IPS-NIHi7 (cell line): ENCODE measurements at regions not wholly inside any gene's neighbourhood (a gene's known extent, or its start where the extent isn't known, plus 50 kb on each side); places are given as distances from the start of the nearest gene placed in this dataset.
A peak's percentile ranks its signal among the peaks of the same experiment; 100 is the strongest.

ENCODE experiments used
- DNase-seq: peaks from one replicate; pipeline ENCODE4 v3.0.0; 2012; ENCODE audit warnings: mixed read lengths; ENCODE audit errors: extremely low spot score

GRCh38 chr16:86431540-86431939 lies 78.8 kb upstream of the FOXF1 start:
- peak; percentile 42 for DNase-seq

GRCh38 chr16:86432048-86432447 lies 78.3 kb upstream of the FOXF1 start:
- DNase-seq, result no peak

GRCh38 chr16:86432691-86433090 lies 77.6 kb upstream of the FOXF1 start:
- no peak for DNase-seq

GRCh38 chr16:86436466-86437185 lies 73.7 kb upstream of the FOXF1 start:
- no peak for DNase-seq

GRCh38 chr16:86437348-86437747 lies 73.0 kb upstream of the FOXF1 start:
- DNase-seq, result no peak

DNA sequence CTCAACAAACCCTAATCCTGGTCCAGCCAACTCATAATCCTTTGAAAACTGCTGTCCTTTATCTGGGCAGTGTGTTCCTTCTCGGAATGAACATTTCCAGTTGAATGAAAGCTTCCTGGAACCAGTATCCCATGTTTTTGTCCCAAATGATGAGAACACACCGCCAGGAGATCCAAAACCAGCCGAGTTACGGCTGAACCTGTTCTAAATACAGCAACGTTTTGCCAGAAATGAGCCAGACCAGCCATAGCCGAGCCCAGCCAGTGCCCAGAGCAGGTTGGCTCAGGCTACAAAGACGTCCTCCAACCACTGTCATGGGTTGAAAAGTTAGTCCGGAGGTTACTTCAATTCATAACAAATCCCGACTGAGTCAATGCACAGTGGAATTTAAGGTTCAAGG lies 67.6 kb upstream of the FOXF1 start:
- DNase-seq, result no peak

DNA sequence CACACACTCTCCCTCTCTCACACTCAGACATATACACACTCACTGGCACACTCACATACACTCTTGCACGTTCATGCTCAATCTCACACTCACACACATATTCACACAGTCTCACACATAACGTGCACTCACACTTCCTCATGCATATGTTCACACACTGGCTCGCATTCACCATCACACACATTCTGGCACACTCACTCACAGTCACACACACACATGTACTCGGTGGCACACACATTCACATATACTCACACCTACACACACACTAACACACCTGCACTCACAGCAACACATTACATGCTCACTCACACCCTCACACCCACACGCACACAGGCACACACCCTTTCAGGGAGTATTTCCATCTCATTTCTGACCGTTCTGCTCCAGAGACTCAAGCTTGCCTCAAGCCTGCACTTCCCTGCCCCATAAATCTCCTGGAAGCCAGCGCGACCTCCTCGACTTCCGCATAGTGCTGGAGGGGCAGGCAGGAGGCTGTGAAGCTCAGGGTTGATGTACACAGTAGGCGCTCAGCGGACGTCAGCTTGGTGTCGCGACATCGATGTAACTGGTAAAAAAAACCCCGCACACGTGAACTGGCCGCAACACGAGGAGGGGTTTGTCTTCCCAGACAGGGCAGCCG lies 66.7 kb upstream of the FOXF1 start:
- no peak for DNase-seq

GRCh38 chr16:86444261-86444660 lies 66.1 kb upstream of the FOXF1 start:
- DNase-seq, result no peak

DNA sequence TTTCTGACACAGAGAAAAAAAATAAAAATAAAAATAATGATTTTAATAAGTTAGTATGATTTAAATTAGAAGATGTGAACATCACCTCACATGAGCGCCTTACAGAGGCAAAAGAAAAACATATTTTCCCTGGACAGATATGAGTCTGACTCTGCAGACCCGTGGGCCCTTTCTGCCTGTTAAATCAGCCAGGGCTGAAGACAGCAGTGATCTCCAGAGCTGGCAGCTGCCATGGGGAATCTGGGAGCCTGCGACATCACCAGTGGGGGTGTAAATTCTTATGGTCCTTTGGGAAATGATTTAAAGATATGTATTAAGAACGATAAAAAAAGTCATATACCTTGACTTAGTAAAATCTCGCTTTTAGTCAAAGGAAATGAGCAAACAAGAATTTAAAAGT lies 65.7 kb upstream of the FOXF1 start:
- no peak for DNase-seq

- no peak for DNase-seq
Observed at GRCh38 chr16:86446279-86446678, 64.0 kb upstream of the FOXF1 start.

DNA sequence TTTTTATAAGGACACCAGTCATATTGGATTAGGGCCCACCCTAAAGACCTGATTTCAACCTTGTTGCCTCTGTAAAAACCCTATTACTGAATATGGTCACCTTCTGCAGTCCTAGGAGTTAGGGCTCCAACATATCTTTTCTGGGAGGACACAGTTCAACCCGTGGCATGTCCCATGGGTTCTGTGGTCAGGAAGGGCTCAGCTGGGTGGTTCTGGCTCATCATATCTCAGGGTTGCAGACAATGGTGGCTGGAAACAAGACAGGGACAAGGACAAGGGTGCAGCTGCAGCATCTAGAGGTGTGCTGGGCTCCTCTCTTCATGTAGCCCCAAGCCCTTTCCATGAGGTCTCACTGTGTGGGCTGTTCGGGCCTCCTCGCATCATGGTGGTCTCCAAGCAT lies 63.1 kb upstream of the FOXF1 start:
- DNase-seq, result no peak

- DNase-seq, result no peak
Observed at GRCh38 chr16:86448306-86448890, 61.9 kb upstream of the FOXF1 start.

DNA sequence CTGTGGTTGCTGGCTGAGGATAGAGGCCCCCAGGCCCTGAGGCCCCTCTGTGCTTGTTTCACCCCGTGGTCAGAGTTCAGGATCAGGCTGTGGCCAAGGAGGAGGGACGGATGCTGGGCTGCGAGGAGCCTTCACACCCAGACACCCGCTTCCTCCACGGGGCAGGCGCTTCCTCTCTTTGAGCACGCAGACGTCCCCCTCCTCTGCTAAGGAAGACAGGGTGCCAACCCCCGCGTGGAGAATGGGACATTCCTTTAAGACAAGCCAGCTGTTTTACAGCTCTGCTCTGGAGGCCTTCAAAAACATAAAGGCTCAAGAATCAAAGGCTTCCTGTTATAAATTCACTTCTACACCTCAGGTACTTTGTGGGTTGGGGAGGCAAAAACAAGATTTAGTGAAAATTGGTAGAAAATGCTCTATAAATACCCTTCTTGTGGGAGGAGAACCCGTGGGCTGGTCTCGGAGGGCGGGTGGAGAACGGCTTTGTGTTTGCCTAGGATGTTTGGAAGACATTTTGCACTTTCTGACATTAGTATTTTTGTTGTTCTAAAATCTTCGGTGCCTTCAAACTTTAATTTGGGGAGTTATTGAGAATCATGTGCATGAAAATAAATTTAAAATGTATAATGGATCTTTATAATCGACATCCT lies 60.8 kb upstream of the FOXF1 start:
- DNase-seq, result no peak

DNA sequence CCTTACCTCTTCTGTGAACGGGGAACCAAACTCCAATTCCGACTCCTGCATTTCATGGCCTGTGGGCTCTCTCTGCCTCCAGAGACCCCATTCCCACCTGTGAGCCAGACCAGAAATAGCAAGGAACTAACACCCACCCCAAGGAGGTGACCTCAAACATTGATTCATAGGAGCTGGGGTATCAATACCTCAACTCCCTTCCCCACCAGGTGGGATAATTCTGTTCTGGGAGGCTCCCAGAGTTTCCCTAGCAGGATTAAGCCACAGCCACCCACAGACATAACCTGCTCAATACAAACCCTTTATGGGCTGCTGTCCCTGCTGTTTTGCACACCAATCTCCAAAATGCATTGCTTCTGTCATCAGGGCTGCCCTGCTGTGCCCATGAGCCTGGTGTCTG lies 59.6 kb upstream of the FOXF1 start:
- DNase-seq, result no peak

- no peak for DNase-seq
Observed at GRCh38 chr16:86452451-86452850, 57.9 kb upstream of the FOXF1 start.

- no peak for DNase-seq
Observed at GRCh38 chr16:86455116-86455515, 55.2 kb upstream of the FOXF1 start.

DNA sequence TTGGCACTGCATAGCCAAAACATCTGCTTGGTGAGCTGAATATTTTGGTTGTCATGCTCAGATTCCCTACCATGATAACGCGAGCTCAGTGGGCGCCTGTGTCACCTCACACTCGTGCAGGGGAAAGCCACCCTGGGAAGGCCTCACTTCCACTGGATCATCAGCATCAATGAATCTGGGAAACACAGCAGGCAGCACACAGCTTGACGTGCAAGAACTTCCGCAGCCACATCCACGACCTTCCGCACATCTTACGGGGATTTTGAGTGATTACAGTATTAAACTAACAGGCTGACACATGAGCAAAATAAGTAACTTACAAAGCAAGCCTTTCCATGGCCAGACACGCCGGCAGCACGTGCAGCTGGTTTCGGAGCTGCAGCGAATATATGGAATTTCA lies 54.7 kb upstream of the FOXF1 start:
- no peak for DNase-seq

DNA sequence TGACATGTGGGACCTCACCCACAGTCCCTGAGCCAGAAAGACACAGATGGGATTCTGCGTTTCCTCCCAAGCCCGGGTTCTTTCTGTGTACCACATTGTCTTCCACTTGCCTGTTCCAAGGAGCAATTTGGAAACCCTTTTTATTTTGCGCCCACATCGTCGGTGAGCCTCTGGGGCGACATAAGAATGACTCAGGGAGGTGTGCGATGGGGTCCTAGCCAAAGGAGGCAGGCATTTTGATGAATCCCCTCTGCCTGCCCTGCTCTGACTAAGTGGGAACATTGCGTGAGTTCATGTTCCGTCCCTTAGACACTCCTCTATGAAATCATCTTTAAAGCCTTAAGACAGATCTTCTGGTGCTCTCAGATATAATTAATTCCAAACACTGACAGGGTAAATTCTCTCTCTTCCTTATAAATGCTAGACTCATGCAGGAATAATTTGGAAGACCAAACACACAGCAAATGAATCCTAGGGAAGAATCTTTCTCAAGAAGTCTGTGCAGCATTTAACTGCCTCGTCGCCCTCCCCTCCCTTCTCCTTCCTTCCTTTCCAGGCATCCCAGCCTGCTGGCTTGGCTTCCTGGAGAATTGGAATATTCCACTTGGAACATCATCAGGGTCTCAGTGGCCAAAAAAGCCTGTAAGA lies 52.7 kb upstream of the FOXF1 start:
- DNase-seq, result no peak

GRCh38 chr16:86458149-86458777 lies 52.1 kb upstream of the FOXF1 start:
- no peak for DNase-seq

DNA sequence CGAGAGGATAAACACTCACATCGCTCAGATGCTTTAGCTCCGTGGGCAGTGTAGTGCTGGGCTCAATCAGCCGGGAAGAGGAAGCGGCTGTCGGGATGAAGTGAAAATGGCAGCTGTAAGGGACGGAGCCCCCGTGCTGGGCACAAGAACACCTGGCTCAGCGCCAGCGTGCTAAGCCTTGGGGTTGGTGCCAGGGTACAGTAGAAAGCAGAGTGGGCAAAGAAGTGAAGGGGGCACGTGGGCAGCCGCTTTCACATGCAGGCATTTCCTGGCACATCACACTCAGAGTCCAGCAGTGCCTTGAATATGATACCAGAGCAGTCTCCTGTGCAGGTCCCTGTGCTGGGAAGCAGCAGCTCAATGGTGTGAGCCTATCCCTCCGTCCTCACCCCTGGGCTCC lies 51.1 kb upstream of the FOXF1 start:
- no peak for DNase-seq
